HG03469 (cell line): ENCODE measurements at regions not wholly inside any gene's neighbourhood (a gene's known extent, or its start where the extent isn't known, plus 50 kb on each side); places are given as distances from the start of the nearest gene placed in this dataset.

Experiments used
- ATAC-seq: cut with Tn5 transposase; IDR thresholded peaks from one replicate; pipeline ENCODE4 v1.9.1; 2021; ENCODE audit warnings: mild to moderate bottlenecking, moderate library complexity, moderate number of reproducible peaks; ENCODE audit not compliant: unreplicated experiment

DNA sequence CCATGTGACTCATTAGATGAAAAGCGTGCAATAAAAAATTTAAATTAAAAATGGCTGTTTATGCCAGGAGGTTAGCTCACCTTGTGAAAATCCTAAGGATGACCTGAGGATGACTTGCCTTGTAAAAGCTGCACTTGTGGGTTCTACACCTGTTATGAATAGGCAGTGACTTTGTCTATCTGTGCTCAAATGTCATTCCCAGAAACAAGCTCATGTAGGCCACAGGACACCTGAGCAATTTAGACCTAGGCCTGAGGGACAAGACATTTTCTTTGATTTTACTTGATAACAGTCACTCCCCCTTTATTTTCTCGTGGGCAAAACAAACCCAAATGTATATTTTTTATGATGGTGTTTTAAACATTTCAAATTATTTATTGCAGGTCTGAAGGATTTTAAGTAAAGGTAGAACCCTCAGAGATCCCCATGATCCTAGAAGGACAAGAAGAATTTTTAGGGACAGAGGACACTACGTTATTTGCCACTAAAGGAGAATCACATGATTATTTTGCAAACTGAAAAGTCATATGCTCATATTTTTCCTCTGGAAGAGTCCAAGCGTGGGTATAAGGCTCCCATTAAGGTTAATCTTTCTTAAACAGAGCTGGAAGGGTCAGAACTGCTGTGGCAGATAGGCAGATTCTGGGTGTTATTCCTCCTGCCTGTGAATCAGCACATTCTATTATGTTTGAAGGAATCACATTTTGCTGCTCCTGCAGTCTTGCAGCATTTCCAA lies 277.5 kb upstream of the MAN1A1 start:
- ATAC-seq, result no peak

DNA sequence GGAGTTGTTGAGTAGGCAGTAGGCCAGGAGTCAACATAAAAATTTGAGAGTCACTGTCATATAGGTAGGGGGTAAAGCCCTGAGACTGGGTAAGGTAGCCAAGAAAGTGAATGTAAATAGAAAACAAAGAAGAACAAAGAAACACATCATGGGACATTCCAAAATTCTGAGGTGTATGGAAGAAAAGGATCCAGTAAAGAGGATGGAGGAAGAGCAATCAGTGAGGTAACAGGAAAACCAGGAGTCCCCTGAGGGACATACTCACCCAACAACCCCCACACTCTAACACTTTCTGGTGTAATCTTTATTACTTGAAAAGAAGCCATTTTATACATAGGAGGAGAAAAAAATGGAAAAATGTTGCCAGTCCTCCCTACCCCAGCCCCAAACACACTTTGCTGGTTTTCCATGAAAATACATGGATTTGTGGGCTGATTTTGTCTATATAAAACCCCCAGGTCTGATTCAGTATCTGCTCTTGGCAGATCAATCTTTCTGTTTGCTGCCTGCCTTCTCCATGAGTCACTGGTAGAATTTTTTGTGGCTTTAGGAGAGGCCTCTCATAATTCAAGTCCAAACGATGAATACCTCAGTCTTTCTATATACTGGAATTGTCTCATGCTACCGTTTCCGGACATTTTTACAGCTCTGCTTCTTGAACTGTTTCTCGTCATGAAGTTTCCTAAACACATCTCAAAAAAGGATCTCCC lies 271.4 kb upstream of the MAN1A1 start:
- no peak for ATAC-seq

DNA sequence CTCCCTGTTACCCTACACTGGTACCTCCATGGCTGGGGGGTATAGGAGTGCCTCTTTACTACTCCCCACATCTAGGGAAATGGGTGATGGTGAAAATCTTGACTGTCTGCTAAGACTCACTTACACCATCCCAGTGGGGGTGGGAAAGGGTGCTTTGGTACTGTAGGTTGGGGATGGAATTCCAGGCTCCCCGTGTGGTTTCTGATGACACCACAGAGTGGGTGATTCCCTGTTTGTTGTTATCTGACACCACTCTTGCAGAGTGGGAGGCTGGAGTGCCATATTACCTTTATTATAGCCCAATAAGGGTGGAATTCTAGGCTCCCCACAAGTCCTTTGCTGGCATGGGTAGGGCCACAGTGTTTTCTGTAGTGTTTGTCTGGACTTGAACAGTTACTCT lies 264.6 kb upstream of the MAN1A1 start:
- no peak for ATAC-seq

DNA sequence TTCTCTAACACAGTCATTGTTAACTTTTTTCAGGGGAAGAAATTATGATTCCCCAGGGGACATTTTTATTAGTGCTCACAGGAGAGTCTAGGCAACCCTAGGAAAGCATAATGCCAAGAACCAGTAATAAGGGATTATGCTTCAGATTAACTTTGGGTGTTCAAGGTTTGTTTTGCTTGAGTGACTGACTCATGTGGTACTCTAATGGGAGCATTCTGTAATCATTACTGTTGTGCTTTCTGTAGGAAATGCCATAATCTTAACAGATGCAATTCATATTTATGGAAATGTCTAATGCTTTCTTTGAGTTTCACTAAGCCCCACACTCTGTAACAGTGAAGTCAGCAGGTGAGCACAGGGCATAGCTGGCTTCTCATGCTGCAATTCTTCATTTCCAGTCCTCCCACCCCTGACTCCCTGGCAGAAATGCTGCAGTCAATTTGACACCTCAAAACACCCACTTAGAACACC lies 263.4 kb upstream of the MAN1A1 start:
- ATAC-seq, result no peak

DNA sequence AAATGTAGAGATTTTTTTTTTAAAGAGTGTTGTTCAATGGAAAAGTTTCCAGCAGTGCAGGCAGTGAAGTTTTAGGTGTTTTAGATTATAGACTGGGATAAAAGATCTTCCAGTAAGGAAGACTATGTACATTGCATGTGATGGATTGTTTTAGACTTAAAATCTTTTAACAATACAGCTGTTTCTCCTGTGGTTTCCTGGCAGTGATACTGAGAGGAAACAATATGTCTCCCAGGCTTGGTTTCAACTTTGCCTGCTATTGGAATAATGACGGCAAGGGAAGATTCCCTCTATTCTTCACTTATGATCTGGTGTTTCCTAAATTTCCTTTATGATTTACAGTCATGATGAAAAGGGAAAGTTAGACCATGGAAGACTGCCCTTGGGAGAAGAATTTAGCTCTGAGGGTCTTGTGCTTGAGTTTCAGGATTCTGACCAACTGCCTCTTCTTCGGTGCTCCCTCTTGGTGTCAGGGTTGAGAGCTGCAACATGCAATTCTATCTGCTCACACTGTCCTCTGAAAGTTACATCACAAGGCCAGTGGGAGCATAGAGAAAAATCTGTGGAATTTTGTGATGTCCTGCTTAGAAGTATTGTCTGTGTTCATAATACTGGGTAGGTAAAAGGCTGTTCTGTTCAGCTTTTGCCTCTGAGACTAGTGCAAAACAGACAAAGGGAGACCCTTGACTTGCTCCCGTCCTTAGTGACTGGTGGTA lies 262.8 kb upstream of the MAN1A1 start:
- no peak for ATAC-seq

DNA sequence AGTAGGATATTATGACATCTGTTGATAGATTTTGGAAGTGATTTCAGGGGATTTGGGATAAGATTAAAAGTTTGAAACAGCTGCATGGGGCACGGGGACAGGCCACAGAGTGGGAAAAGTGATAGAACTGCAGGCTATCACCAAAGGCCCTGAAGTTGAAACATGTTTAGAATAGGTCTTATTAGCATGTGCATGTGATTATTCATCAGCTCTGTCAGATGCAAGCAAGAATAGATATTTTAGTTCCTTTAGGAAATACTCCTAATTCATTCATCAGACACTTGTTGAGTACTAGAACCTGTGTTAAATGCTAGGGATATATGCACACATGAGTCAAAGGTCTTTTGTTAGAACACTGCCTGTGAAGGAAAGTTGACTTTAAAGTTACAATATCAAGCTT lies 261.2 kb upstream of the MAN1A1 start:
- no peak for ATAC-seq

DNA sequence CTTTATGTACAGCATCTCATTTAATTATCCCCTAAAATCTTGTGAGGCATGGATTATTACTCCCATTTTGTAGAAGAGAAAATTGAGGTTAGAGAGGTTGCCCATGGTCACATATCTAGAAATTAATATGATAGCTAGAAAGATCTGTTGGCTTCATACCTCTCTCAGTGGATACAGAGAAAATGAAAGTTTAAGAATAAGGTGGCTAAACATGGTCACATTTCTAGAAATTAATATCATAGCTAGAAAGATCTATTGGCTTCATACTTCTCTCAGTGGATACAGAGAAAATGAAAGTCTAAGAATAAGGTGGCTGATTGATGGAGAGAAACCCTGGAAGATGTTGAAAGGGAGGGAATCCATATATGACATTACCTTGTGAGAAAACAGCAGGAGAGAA lies 260.7 kb upstream of the MAN1A1 start:
- no peak for ATAC-seq

DNA sequence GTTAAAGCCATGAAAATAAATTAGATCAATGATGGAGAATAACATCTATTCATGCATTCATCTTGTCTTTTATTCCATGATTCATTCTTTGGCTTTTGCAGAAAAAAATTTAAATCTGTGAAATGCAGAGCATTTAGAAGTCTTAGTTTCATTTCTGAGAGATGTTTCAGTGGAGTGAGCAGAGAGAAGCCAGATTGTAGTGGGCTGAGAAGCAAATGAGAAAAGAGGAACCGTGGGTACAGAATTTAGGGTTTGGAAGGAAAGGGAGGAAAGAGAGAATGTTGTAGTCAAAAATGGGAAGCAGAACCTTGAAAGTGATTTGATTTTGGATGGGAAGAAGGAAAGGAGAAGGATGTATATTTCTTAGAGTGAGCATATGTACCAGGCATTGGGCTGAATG lies 260.3 kb upstream of the MAN1A1 start:
- no peak for ATAC-seq

DNA sequence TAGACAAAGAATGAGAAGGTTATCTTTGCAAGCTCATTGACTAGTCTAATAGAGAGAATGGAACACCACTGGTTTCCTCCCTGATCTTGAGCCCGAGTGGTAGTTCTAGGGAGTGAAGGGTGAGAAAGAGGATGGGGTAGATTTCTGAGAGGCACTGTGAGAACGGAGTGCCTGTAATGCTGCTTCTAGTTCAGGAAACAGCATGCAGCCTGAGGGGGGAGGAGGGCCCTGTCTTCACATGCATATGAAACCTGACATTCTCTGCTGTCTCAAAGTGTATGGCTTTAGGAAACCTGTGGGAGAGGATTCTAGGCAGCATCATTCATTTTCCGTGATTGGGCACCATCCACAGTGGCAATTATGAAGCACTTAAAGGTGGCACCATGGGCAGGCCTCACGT lies 259.4 kb upstream of the MAN1A1 start:
- ATAC-seq, result no peak

DNA sequence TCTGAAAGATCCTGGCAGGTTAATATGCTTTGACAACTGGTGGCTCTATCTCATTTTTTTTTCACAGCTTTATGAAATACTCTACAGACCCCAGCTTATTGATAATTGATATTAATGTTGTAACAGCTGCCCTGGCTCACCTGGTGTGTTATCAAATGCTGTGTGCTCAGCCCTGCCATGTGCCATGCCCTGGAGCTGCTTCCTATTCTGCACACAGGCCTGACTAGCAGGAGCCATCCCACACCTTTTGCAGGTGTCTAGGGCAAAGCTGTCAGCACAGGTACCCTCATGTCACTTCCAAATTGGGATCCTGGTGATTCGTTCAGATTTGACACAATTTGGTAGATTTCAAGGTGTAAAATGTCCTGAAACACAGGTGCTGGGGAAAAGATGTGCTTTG lies 254.6 kb upstream of the MAN1A1 start:
- ATAC-seq, result no peak

DNA sequence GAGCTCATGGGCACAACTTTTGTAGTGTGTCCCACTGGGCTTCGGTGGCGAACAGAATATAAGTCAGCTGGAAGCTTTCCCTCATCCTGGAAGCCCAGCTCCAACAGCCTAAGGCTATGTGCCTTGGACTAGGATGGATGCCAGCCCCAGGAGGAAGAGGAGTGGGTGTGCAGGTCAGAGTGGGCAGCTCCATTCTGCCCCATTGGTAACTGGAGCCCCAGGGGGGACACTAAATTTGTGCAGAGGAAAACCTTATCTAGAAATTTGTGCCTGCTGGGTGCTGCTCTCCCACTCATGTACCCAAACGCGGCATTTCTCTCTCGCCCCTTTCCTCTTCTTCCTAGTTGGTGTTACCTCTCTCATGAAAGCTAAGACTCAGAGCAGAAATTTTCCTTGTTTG lies 253.9 kb upstream of the MAN1A1 start:
- no peak for ATAC-seq

DNA sequence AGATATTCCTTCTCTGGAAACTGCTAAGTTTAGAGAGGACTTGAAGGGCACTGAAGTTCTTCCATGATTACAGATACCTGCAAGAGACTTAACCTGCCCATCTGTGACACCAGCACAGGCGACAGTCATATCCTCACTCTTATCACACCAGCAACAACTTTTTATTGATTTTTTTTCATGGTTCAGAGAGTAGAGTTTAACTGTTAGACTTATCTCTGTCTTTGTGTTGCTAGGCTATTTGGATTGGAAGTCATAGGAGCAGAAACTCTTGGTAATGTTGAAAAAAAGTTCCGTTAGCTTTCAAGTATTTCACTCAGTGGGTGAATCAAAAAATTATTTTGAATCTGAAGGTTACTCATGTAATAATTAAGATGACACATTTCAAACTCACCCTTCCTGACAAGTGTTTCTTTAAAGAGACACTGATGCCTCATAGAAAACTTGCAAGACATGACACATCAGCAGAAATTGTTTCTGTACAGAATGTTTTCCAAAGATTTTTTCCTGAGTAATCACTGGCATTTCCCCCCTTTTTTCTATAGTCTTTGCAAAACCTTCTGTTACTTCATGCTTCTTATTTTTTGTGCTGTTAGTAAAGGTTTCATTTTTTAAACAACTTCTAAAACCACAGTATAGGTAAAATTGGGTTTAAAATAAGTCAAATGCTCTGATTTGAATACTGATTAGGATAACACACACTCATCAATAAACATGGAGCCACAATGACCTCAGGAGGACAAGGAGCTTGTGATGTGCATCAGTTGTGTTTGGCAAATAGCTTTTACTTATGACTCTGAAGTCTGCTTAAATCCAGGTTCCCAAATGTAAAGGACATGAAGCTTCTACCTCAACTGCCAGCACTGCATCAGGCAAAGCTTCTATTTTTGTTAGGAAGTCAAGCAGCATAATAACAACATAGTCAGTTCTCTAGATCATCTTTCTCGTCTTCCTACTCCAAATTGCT lies 252.9 kb upstream of the MAN1A1 start:
- ATAC-seq, result no peak

DNA sequence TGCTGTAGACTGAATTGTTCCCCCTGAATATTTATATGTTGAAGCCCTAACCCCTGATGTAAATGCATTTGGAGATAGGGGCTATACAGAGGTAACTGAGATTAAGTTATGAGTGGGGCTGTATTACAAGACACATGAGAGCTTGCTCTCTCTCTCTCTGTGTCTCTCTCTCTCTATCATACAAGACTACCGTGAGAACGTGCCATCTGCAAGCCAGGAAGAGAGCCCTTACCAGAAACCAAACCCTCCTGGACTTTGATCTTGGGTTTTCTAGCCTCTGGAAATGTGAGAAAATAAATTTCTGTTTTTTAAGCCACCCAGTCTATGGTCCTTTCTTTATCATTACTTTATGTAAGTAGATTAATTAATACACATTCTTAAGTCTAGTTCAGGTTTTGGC lies 249.3 kb upstream of the MAN1A1 start:
- ATAC-seq, result no peak

DNA sequence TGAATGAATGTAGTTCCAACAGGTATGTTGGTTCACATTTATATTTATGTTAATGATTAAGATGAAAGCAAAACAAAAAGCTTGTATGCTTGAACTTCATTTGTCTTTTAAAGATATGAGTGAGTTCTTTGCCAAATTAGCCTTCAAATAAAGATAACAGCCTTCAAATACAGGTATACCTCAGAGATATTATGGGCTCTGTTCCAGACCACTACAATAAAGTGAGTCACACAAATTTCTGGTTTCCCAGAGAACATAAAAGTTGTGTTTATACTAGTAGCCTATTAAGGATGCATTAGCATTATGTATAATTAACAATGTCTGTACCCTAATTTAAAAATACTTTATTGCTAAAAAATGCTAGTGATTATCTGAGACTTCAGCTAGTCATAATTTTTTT lies 245.3 kb upstream of the MAN1A1 start:
- ATAC-seq, result no peak

DNA sequence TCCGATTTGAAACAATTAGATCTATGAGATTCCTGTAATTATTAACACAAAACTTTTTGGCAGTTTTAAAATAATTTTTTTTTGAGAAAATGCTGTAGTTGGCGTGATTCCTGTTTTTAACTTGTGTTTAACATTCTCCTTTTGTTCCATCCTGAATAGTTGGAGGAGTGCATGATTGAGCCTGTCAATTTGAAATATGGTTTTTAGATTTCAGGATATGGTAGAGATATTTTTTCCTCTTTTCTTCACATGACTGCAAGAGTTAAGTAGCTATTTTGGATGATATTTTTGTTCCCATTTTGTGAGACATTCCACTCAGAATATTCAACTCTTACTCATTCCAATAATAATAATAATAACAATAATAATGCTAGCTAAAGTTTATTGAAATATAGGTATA lies 241.7 kb upstream of the MAN1A1 start:
- no peak for ATAC-seq

DNA sequence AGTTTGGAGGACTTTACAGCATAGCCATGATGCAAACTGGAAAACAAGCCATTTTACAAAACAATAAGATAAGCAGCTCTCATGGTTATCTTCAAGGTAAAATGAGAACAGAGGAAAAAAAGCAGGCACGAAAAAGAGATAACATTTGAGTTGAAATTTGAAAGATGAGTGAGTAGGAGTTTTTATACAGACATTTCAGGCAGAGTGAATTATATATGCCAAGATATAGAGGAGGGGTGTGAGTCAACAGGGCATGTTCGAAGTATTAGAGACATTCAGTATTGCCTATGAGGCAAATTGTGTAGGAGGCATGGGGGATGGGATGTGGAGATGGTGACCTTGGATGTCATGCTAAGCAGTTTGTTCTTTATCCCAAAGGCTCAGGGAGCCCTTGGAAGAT lies 240.5 kb upstream of the MAN1A1 start:
- ATAC-seq, result no peak

DNA sequence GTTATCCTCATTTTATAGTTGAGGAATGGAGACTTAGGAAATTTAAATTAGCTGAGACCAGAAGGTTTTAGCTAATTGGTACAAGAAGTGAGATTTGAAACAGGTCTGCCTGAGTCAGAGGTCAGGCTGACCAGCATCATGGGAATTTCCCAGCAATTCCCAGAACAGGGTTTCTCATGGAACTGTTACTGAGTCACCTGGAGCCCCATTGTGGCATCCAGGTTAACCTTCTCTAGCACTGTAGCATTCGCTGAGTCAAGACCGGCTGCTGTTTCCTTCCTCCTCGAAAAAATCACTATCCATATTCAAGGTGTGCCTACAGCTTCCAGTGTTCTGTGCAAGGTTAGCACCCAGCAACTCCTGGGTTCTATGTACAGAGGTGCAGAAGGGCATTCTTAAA lies 238.0 kb upstream of the MAN1A1 start:
- no peak for ATAC-seq

DNA sequence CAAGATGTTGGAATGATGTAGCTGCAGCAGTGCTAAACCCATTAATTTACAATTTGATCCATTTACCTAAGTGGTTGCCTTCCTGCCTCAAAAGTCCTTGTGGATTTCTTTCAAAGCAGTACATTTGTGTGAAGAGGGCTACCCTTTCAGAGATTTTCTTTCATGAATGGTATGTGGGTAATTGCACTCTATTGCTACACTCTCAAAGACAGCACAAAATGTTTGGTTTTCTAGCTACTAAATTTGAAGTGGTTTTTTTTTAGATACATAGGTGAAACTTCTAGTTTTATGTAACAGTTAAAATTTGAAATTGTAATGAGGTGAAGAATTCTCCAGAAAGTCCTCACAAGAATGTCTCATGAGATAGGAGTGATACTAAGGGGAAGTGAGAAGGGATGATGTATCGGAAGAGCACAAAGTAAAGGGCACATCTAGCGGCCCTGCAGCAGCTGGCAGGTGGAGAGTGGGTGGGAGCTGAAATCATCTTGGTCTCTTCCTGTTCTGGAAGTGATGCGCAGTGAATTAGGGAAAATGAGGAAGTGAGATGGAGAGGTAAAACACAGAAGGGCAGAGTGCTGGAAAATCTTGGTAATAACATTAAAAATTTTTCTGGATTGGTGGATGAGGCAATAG lies 236.8 kb upstream of the MAN1A1 start:
- peak; percentile 92 for ATAC-seq

DNA sequence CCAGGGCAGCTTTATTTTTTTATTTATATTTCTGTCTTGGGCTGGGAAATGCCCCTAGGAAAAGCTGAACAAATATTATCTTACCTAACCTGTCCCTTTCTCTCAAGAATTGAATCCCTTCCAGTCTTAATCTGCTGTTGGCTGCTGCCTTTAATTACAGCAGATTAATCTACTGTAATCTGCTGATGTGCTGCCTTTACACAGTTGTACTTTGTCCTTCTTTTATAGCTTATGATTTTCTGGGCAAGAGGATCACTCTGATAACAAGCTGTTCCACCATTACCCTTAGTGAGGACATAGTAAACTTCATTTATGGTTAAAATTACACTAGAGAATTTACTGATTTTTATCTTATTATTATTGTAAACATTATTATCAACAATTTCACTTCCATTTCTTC lies 234.5 kb upstream of the MAN1A1 start:
- no peak for ATAC-seq

DNA sequence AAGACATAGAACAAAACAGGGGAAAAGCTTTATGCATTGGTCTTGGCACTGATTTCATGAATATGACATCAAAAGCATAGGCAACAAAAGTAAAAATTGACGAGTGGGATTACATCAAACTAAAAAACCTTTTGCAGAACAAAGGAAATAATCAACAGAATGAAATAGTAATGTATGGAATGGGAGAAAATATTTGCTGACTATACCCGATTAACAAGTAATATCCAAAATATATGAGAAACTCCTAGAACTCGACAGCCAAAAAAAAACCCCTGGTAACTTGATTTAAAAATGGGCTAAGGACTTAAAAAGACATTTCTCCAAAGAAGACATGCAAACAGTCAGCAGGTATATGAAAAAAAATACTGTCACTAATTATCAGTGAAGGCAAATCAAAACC lies 231.7 kb upstream of the MAN1A1 start:
- no peak for ATAC-seq
